ENCODE measurements at regions not wholly inside any gene's neighbourhood (a gene's known extent, or its start where the extent isn't known, plus 50 kb on each side); places are given as distances from the start of the nearest gene placed in this dataset.
A peak's percentile ranks its signal among the peaks of the same experiment; 100 is the strongest.

- no peak for TF ChIP-seq CTCF (IDR thresholded peaks at IDR 0.05; ENCODE audit: low read depth, low read length, missing control alignments)
- in situ Hi-C loops (cut with HindIII; ENCODE audit: low sequenced_read_pairs) = no loop called here
Measured at GRCh38 chr10:78772986-78773530, 295.7 kb upstream of the ZMIZ1 start.

GRCh38 chr10:78774614-78774998 lies 294.2 kb upstream of the ZMIZ1 start:
- DNase-seq (ENCODE audit: low read depth) = no peak
- in situ Hi-C loops (cut with HindIII; ENCODE audit: low sequenced_read_pairs) = no loop called here
- TF ChIP-seq CTCF (IDR thresholded peaks at IDR 0.05; ENCODE audit: low read depth, low read length, missing control alignments) = no peak
- no peak overlapping the region for H3K4me3 ChIP-seq (ENCODE audit: low read depth, low read length)

More at GRCh38 chr10:78772986-78773530, 295.7 kb upstream of the ZMIZ1 start:
- no peak overlapping the region for H3K4me3 ChIP-seq (ENCODE audit: low read depth, low read length)
- DNase-seq (ENCODE audit: low read depth) = no peak

- peak; percentile 55 for DNase-seq (ENCODE audit: low read depth)
- H3K4me3 ChIP-seq (ENCODE audit: low read depth, low read length) = no peak overlapping the region
- in situ Hi-C loops (cut with HindIII; ENCODE audit: low sequenced_read_pairs) = no loop called here
- no peak for TF ChIP-seq CTCF (IDR thresholded peaks at IDR 0.05; ENCODE audit: low read depth, low read length, missing control alignments)
Measured at GRCh38 chr10:78774999-78775711, 293.6 kb upstream of the ZMIZ1 start.

GRCh38 chr10:78775891-78776290 lies 292.9 kb upstream of the ZMIZ1 start:
- DNase-seq (ENCODE audit: low read depth) = no peak
- H3K4me3 ChIP-seq (ENCODE audit: low read depth, low read length) = no peak overlapping the region
- TF ChIP-seq CTCF (IDR thresholded peaks at IDR 0.05; ENCODE audit: low read depth, low read length, missing control alignments) = no peak
- in situ Hi-C loops (cut with HindIII; ENCODE audit: low sequenced_read_pairs) = no loop called here

GRCh38 chr10:78776756-78777155 lies 292.0 kb upstream of the ZMIZ1 start:
- in situ Hi-C loops (cut with HindIII; ENCODE audit: low sequenced_read_pairs) = no loop called here
- DNase-seq (ENCODE audit: low read depth) = no peak
- H3K4me3 ChIP-seq (ENCODE audit: low read depth, low read length) = no peak overlapping the region
- no peak for TF ChIP-seq CTCF (IDR thresholded peaks at IDR 0.05; ENCODE audit: low read depth, low read length, missing control alignments)

GRCh38 chr10:78777466-78777865 lies 291.3 kb upstream of the ZMIZ1 start:
- peak; percentile 56 for DNase-seq (ENCODE audit: low read depth)
- no peak for TF ChIP-seq CTCF (IDR thresholded peaks at IDR 0.05; ENCODE audit: low read depth, low read length, missing control alignments)
- H3K4me3 ChIP-seq (ENCODE audit: low read depth, low read length) = no peak overlapping the region
- in situ Hi-C loops (cut with HindIII; ENCODE audit: low sequenced_read_pairs) = no loop called here
